Keratinocyte (primary cell): ENCODE measurements at regions not wholly inside any gene's neighbourhood (a gene's known extent, or its start where the extent isn't known, plus 50 kb on each side); places are given as distances from the start of the nearest gene placed in this dataset.

Experiments
- EZH2 ChIP-seq: IDR thresholded peaks from one replicate; pipeline ENCODE4 v1.6.1; 2012; ENCODE audit warnings: inconsistent platforms, mild to moderate bottlenecking, low read length, moderate library complexity
- TF ChIP-seq, protein P1 (sequence below), 3 experiments: IDR thresholded peaks in 1 of 3; conservative IDR thresholded peaks in 1 of 3; optimal IDR thresholded peaks in 1 of 3; 2 replicates in 2 of 3; 3 replicates in 1 of 3; pipeline versions ENCODE3 to v1.5.1; 2011; ENCODE audit warnings: low read length in 3 of 3, mild to moderate bottlenecking in 3 of 3, moderate library complexity in 2 of 3, control low read depth in 1 of 3, inconsistent platforms in 1 of 3; ENCODE audit not compliant: insufficient read depth in 2 of 3; ENCODE audit errors: extremely low read depth in 1 of 3

DNA sequence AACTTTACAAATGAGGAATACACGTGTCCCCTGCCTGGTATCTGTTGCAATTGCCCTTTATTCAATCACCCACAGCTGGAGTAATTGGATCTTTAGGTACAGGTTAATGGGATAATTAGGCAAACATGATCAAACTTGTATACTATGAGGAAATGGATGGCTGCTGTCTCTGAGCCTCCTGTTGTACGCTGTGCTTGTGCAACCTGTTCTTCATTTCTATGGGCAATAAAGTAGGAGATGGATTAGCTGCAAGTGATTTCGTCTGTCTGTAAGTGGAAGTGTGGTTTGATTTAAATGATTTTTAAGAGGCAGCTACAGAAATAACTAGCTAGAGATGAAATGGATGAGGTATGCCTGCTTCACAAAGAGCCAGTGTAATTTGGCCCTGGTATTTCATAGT, 474.1 kb downstream of the RNF144B start:
- TF ChIP-seq, protein P1, sequence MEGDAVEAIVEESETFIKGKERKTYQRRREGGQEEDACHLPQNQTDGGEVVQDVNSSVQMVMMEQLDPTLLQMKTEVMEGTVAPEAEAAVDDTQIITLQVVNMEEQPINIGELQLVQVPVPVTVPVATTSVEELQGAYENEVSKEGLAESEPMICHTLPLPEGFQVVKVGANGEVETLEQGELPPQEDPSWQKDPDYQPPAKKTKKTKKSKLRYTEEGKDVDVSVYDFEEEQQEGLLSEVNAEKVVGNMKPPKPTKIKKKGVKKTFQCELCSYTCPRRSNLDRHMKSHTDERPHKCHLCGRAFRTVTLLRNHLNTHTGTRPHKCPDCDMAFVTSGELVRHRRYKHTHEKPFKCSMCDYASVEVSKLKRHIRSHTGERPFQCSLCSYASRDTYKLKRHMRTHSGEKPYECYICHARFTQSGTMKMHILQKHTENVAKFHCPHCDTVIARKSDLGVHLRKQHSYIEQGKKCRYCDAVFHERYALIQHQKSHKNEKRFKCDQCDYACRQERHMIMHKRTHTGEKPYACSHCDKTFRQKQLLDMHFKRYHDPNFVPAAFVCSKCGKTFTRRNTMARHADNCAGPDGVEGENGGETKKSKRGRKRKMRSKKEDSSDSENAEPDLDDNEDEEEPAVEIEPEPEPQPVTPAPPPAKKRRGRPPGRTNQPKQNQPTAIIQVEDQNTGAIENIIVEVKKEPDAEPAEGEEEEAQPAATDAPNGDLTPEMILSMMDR (optimal IDR thresholded peaks at IDR 0.05 in 1 of 3, IDR thresholded peaks at IDR 0.05 in 1 of 3, conservative IDR thresholded peaks at IDR 0.05 in 1 of 3; ENCODE audit: extremely low read depth in 1 of 3, insufficient read depth in 2 of 3, low read length in 3 of 3) = no peak
- TF ChIP-seq EZH2 = no peak
